Pancreas (tissue), 10 donors: ENCODE measurements at regions not wholly inside any gene's neighbourhood (a gene's known extent, or its start where the extent isn't known, plus 50 kb on each side); places are given as distances from the start of the nearest gene placed in this dataset.
"Not testable (repeated sequence)": the region's sequence is repeated elsewhere in the genome, so short reads cannot be mapped to it uniquely, and the experiment has no call there.

Experiments used
- ATAC-seq, 4 donors: fragments of 200-7000 bp; cut with Tn5 transposase; one replicate each; pipeline versions ENCODE4 v1.8.0 to v1.9.1; 2020; ENCODE audit warnings: mild to moderate bottlenecking in 4 of 4, moderate library complexity in 4 of 4
- DNase-seq, 6 donors: peaks; one replicate each; pipeline ENCODE4 v3.0.0-alpha.2; 2020
- FAIRE-seq: peaks from 2 replicates; lab custom pipeline; 2012; peaks lifted over from hg19 to GRCh38; lab: Jason Lieb, UNC
- H3K27ac ChIP-seq, 4 donors: fragments of 200-600 bp; sonication (generic); 1 replicate in 3 of 4; 2 replicates in 1 of 4; pipeline versions ENCODE4 v1.5.0 to v1.8.0; 2020
- H3K27me3 ChIP-seq, 4 donors: fragments of 200-600 bp; one replicate each; pipeline ENCODE4 v1.8.0; 2021
- H3K36me3 ChIP-seq, 3 donors: fragments of 200-600 bp; sonication (generic) in 1 of 3; one replicate each; pipeline versions ENCODE4 v1.5.0 to v1.8.0; 2020 to 2021
- H3K4me1 ChIP-seq, 3 donors: fragments of 200-600 bp; one replicate each; pipeline ENCODE4 v1.8.0; 2021
- H3K4me3 ChIP-seq, 4 donors: fragments of 200-600 bp; sonication (generic) in 2 of 4; one replicate each; pipeline versions ENCODE4 v1.5.0 to v1.8.0; 2020 to 2021
- H3K9me3 ChIP-seq, 4 donors: fragments of 200-600 bp; one replicate each; pipeline ENCODE4 v1.8.0; 2021
- WGBS, 2 donors: extraction: QIAGEN DNeasy Blood & Tissue Kit; methylation state at CpG; one replicate each; pipeline ENCODE4 v1.1.7; 2013; 5-methylcytosine and 5-hydroxymethylcytosine counted together
- intact Hi-C, 3 donors: fragments of 100-400 bp; cut with DNase I; formaldehyde crosslinking; loops; one replicate each; pipeline versions ENCODE4 v1.11.1 to v1.14.2; 2022
- TF ChIP-seq, protein P1 (sequence below), 4 donors: fragments of 200-600 bp; sonication (generic) in 3 of 4; IDR thresholded peaks; one replicate each; pipeline versions ENCODE4 v1.5.0 to v1.8.0; 2021; ENCODE audit warnings: antibody characterized with exemption in 4 of 4
- donor health status: healthy with polysubstance abuse.
- donor health status: DM: no; HTN: no; CAD: no; lungs with moderate emphysema.
- donor health status: DM: no; HTN: no; CAD: no.
- donor health status: control.
- donor health status: control.
- donor health status: Bipolar disorder and iron deficiency.
- donor health status: DM: yes; HTN: yes; CAD: no.
- donor health status: DM: no; HTN: no; CAD: no.
- donor health status: DM: no; HTN: no; CAD: no.
- donor health status: DM: yes; HTN: yes; CAD: no.

DNA sequence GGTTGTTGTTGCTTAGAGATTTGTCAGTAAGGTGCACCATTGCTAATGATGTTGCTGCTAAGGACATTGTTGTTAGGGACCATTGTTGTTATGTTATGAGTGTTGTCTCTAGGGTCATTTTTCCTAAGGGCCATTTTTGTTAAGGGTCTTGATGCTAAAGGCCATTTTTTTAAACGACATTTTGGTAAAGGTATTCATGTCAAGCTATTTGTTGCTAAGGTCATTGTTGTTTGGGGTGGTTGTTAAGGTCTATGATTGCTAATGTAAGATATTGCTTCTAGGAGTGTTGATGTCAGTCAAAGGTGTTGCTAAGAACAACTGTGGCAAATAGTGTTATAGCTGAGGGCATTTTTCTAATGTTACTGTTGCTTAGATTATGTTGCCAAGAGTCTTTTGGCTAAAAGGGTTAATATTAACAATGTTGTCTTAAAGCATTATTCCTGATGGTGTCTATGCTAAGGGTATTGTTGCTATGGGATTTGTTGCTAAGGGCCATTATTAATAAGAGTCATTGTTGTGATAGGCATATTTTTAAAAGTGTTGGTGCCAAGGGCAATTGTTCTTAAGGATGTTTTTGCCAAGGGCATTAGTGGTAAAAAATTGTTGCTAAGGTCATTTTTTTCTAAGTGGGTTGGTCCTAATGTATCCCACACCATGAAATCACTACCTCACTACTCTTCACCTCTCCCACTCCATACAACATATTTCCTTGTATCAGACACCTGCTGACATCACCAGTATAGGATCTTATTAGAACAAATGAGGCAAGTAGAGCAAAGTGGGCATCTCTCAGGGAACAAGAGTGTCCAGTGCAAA lies 56.2 kb downstream of the SPATA31A6 start:
- H3K9me3 ChIP-seq, ATAC-seq, intact Hi-C loops, FAIRE-seq, H3K4me3 ChIP-seq, H3K27me3 ChIP-seq, H3K27ac ChIP-seq, H3K36me3 ChIP-seq, H3K4me1 ChIP-seq, DNase-seq: not testable (repeated sequence)
- WGBS, 2 donors: 49 to 63% methylated on average over 1 of the region's 1 CpG

DNA sequence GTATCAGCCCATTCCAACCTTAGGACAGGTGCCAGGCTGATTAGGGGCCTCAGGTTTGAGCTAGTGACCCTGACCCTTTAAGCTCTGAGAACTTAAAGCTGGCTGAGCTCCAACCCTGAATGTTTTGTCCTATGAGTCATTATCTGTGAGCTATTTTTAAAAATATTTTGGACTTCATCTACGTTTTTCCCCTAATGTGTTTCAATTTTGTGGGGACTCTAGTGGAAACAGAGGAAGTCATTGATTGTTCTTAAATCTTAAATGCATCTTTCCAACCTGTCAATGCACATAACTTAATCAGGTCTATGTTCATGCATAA lies 56.8 kb downstream of the SPATA31A6 start:
- DNase-seq, H3K36me3 ChIP-seq, H3K4me1 ChIP-seq, ATAC-seq, intact Hi-C loops, H3K27ac ChIP-seq, H3K9me3 ChIP-seq, H3K4me3 ChIP-seq, H3K27me3 ChIP-seq, FAIRE-seq: not testable (repeated sequence)
- 0 to 3% methylated on average over 1 of the region's 1 CpG for WGBS, 2 donors

DNA sequence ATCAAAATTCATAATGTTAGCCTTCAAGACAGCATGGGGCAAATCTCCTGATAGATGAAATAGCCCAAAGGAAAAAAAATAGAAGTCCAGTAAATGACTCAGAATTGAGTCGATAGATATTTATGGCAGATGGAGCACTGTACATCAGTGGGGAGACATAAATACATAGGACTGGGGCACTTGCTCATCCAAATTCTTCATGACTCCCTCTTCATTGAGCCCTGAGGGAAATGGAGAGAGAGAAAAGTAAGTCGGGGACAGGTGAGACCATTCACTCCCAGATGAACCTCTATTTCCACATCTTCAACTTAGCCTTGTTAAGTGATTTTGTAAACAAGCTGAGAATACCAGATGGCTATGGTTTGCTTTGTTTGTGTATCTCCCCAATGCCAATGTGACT lies 59.8 kb downstream of the SPATA31A6 start:
- H3K27me3 ChIP-seq, DNase-seq, H3K4me3 ChIP-seq, H3K36me3 ChIP-seq, H3K4me1 ChIP-seq, H3K27ac ChIP-seq, intact Hi-C loops, FAIRE-seq, ATAC-seq, H3K9me3 ChIP-seq: not testable (repeated sequence)
- WGBS, 2 donors: 65 to 71% methylated on average over 2 of the region's 2 CpGs

DNA sequence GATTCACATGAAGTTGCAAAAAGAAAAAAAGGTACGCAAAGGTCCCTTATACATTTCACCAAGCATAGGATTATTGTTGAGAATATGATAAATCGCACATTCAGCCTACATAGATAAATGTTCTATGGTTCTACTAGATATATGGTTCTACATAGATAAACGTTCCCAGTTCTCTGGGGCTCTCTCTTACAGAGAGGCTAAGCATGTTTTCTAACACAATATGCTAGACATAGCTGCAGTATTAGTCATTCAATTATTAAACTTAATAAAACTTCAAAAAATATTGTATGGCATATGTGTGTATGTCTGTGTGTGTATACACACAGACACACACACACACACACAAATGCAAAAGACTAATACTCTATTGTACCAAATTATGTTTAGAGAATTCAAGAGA lies 60.4 kb downstream of the SPATA31A6 start:
- FAIRE-seq, H3K36me3 ChIP-seq, H3K9me3 ChIP-seq, H3K27ac ChIP-seq, H3K27me3 ChIP-seq, H3K4me3 ChIP-seq, DNase-seq, ATAC-seq, H3K4me1 ChIP-seq, intact Hi-C loops: not testable (repeated sequence)
- 49 to 67% methylated on average over 3 of the region's 3 CpGs for WGBS, 2 donors

DNA sequence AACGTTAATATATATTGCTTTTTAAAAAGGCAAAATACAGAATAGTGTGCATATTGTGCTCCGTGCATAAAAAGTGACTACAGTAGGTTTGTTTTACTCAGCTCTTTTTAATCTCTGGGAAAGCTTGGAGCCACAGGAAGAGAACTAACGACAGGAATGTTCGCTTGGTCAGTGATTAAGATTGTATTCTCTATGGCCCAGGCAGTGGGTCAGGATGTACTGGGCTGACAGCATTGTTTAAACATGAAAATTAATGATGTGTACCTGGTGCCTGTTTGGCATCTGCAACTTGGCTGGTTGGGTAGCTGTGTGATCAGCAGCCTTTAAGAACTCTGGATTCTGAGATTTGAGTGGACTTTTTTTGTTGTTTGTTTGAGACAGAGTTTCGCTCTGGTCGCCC lies 85.3 kb downstream of the SPATA31A6 start:
- peak; percentile 83 to 94 (median 92) for ATAC-seq
- H3K36me3 ChIP-seq, FAIRE-seq: not testable (repeated sequence)

DNA sequence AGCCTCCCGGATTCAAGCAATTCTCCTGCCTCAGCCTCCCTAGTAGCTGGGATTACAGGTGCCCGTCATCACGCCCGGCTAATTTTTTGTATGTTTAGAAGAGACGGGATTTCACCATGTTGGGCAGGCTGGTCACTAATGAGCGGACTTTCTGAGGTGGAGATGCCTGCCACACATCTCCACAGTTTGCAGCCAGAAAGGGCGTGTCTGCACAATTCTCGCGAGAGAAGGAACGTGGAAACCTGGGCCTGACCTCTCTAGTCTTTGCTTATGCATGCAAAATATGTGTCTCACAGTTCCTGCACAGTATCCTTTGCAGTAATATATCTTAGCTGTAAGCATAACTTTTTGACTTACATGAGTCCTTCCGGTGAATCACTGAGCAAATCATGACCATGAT lies 85.7 kb downstream of the SPATA31A6 start:
- H3K4me3 ChIP-seq, intact Hi-C loops, H3K9me3 ChIP-seq, H3K36me3 ChIP-seq, DNase-seq, H3K27ac ChIP-seq, FAIRE-seq, H3K27me3 ChIP-seq, H3K4me1 ChIP-seq: not testable (repeated sequence)
- 56 to 63% methylated on average over 11 of the region's 11 CpGs for WGBS, 2 donors
- peak in 1 of 4 donors; percentile 28 for ATAC-seq

More for the DNA sequence above, 85.3 kb downstream of the SPATA31A6 start:
- peak in 2 of 6 donors; percentile 11 to 24 for DNase-seq
- H3K27ac ChIP-seq, H3K4me1 ChIP-seq, H3K9me3 ChIP-seq, H3K4me3 ChIP-seq, H3K27me3 ChIP-seq, intact Hi-C loops: not testable (repeated sequence)
- WGBS, 2 donors: 15 to 16% methylated on average over 6 of the region's 6 CpGs

DNA sequence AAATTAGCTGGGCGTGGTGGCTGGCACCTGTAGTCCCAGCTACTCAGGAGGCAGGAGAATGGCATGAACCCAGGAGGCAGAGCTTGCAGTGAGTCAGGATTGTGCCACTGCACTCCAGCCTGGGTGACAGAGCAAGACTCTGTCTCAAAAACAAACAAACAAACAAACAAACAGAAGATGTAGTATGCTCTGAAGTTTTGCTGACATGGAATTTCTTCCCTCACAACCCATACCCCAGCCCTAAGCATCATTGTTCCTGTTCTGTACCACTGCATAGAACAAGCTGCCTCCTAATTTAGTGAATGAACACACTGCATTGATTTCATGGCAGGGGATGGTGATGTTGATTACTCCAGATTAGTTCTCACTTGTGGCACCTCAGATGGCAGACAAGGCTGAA lies 89.7 kb downstream of the SPATA31A6 start:
- H3K4me3 ChIP-seq, DNase-seq, intact Hi-C loops, ATAC-seq, H3K4me1 ChIP-seq, FAIRE-seq, H3K27ac ChIP-seq, H3K9me3 ChIP-seq, H3K27me3 ChIP-seq, H3K36me3 ChIP-seq: not testable (repeated sequence)
- WGBS, 2 donors: 80 to 81% methylated on average over 1 of the region's 1 CpG

DNA sequence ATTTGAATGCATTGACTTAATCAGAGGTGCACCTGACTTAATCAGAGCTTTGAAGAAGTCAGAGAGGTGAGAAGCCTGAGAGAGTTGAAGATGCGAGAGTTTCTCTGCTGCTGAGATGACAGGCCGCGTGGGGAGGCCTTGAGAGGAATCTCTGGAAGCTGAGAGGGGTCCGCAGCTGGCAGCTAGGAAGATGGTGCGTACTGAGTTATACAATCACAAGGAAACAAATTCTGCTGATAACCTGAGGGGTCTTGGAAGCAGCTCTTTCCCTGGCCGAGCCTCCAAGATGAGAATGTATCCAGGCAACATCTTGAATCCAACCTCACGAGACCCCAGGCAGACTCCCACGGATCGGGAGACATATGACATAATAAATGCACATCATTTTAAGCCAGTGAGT lies 91.7 kb downstream of the SPATA31A6 start:
- no peaks in the 10 kb centered on the region for H3K27me3 ChIP-seq
- H3K4me1 ChIP-seq: no peaks in the 10 kb centered on the region
- H3K27ac ChIP-seq: no peak overlapping the region
- 54 to 72% methylated on average over 9 of the region's 9 CpGs for WGBS, 2 donors
- H3K4me3 ChIP-seq: no peak overlapping the region
- no peaks in the 10 kb centered on the region for H3K9me3 ChIP-seq
- DNase-seq: no peak
- FAIRE-seq: no peak
- no peak for ATAC-seq
- no peaks in the 10 kb centered on the region for H3K36me3 ChIP-seq
- TF ChIP-seq, protein P1, sequence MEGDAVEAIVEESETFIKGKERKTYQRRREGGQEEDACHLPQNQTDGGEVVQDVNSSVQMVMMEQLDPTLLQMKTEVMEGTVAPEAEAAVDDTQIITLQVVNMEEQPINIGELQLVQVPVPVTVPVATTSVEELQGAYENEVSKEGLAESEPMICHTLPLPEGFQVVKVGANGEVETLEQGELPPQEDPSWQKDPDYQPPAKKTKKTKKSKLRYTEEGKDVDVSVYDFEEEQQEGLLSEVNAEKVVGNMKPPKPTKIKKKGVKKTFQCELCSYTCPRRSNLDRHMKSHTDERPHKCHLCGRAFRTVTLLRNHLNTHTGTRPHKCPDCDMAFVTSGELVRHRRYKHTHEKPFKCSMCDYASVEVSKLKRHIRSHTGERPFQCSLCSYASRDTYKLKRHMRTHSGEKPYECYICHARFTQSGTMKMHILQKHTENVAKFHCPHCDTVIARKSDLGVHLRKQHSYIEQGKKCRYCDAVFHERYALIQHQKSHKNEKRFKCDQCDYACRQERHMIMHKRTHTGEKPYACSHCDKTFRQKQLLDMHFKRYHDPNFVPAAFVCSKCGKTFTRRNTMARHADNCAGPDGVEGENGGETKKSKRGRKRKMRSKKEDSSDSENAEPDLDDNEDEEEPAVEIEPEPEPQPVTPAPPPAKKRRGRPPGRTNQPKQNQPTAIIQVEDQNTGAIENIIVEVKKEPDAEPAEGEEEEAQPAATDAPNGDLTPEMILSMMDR (IDR thresholded peaks at IDR 0.05): no peak
- intact Hi-C loops: no loop called here

DNA sequence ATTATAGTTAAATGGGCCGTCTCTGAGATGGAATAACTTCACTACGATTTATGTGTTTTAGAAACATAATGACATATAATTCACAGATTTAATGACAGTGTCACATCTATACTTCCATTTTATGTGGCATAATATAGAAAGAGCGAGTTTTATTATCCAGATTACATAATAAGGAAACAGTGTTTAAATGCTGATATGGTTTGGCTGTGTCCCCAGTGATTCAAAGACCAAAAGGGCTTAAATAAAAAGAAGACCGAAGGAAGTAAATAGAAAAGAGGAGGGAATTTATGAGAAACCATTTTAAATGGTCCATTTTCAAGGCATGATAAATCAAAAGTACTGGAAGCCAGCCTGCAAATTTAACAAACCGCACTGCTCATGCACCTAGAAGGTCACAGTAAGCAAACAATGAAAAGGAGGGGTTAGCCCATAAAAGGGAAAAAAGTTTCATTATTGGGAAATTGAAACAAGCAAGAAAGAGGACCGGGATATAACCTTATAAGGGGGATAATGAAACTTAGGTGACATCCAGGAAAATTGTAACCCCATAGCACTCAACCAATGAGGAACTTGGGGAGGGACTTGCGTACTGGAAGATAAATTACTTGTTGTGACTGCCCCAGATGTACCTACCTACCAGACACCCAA lies 99.2 kb downstream of the SPATA31A6 start:
- H3K4me3 ChIP-seq, FAIRE-seq, H3K27me3 ChIP-seq, H3K4me1 ChIP-seq, intact Hi-C loops, H3K9me3 ChIP-seq, H3K27ac ChIP-seq, DNase-seq, H3K36me3 ChIP-seq: not testable (repeated sequence)
- peak; percentile 56 to 89 (median 75) for ATAC-seq
- WGBS, 2 donors: 41 to 44% methylated on average over 6 of the region's 7 CpGs

DNA sequence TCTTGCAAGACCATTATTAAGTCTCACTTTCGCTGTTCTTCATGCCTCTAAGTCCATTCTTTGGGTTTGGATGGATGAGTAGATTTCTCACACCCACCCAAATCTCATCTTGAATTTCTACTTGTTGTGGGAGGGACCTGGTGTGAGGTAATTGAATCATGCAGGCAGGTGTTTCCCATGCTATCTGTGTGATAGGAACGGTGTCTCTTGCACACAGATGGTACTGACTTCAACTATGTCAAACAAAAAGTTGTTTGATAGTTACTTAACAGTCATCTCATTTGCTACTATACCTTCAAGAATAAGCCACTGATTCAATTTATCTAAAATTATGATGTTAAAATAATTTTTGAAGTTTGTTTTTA lies 99.7 kb downstream of the SPATA31A6 start:
- H3K4me3 ChIP-seq, H3K9me3 ChIP-seq, FAIRE-seq, intact Hi-C loops, H3K36me3 ChIP-seq, H3K27ac ChIP-seq, H3K27me3 ChIP-seq, DNase-seq, H3K4me1 ChIP-seq: not testable (repeated sequence)
- peak in 2 of 4 donors; percentile 38 to 63 for ATAC-seq
- WGBS, 2 donors: 55 to 56% methylated on average over 2 of the region's 2 CpGs

DNA sequence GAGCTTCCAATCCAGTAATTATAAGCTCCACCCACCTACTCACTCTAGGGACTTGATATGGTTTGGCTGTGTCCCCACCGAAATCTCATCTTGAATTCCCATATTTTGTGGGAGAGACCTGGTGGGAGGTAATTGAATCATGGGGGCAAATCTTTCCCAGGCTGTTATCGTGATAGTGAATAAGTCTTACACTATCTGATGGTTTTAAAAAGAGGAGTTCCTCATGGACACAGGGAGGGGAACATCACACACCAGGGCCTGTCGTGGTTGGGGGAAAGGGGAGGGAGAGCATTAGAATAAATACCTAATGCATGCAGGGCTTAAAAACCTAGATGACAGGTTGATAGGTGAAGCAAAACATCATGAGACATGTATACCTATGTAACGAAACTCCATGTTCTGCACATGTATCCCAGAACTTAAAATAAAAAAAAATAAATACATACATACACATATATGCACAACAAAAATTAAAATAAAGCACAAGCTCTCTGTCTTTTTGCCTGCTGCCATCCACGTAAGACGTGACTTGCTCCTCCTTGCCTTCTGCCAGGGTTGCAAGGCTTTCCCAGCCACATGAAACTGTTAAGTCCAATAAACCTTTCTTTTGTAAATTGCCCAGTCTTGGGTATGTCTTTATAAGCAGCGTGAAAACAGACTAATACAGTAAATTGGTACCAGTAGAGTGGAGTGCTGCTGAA lies 102.8 kb downstream of the SPATA31A6 start:
- H3K27me3 ChIP-seq, H3K4me1 ChIP-seq, ATAC-seq, intact Hi-C loops, FAIRE-seq, H3K36me3 ChIP-seq, H3K9me3 ChIP-seq, H3K27ac ChIP-seq, H3K4me3 ChIP-seq, DNase-seq: not testable (repeated sequence)
- WGBS, 2 donors: 66 to 80% methylated on average over 7 of the region's 7 CpGs
